Vagina (tissue), 2 donors: ENCODE measurements at regions not wholly inside any gene's neighbourhood (a gene's known extent, or its start where the extent isn't known, plus 50 kb on each side); places are given as distances from the start of the nearest gene placed in this dataset.

Experiments
- POLR2A ChIP-seq, 2 donors: fragments of 450-650 bp; IDR thresholded peaks; one replicate each; pipeline ENCODE4 v1.6.1; 2017; ENCODE audit warnings: antibody characterized with exemption in 2 of 2, mild to moderate bottlenecking in 2 of 2, moderate library complexity in 2 of 2
- POLR2AphosphoS5 ChIP-seq, 2 donors: sonication (generic); formaldehyde crosslinking; IDR thresholded peaks; one replicate each; pipeline ENCODE4 v1.9.0; 2017; ENCODE audit warnings: antibody characterized with exemption in 2 of 2, mild to moderate bottlenecking in 2 of 2, low read depth in 1 of 2; ENCODE audit not compliant: insufficient read depth in 1 of 2
- TF ChIP-seq, protein P1 (sequence below), 3 experiments: fragments of 450-650 bp in 2 of 3; fragments of 200-600 bp in 1 of 3; sonication (generic) in 1 of 3; IDR thresholded peaks; one replicate each; pipeline ENCODE4 v1.5.1; 2017 to 2019; ENCODE audit warnings: antibody characterized with exemption in 3 of 3, mild to moderate bottlenecking in 2 of 3, moderate library complexity in 2 of 3

DNA sequence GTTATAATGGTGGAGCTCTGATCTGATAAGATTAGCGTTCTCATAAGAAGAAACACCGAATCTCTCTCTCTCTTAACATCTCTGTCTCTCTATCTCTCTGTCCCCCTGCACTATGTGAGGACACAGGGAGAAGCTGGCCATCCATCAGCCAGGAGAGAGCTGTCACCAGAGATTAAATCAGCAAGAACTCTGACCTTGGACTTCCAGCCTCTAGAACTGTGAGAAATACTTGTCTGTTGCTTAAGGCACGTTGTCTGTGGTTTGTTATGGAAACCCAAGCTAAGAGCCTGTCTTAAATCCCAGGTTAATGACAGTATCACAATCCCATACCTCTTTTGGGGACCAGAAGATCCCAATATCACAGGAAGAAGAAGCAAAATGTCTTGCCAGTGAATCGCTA, 132.0 kb upstream of the AKR1E2 start:
- TF ChIP-seq POLR2A (IDR thresholded peaks at IDR 0.05) (no peak), POLR2AphosphoS5 (IDR thresholded peaks at IDR 0.05; ENCODE audit: insufficient read depth in 1 of 2, low read depth in 1 of 2) (no peak)
- TF ChIP-seq, protein P1, sequence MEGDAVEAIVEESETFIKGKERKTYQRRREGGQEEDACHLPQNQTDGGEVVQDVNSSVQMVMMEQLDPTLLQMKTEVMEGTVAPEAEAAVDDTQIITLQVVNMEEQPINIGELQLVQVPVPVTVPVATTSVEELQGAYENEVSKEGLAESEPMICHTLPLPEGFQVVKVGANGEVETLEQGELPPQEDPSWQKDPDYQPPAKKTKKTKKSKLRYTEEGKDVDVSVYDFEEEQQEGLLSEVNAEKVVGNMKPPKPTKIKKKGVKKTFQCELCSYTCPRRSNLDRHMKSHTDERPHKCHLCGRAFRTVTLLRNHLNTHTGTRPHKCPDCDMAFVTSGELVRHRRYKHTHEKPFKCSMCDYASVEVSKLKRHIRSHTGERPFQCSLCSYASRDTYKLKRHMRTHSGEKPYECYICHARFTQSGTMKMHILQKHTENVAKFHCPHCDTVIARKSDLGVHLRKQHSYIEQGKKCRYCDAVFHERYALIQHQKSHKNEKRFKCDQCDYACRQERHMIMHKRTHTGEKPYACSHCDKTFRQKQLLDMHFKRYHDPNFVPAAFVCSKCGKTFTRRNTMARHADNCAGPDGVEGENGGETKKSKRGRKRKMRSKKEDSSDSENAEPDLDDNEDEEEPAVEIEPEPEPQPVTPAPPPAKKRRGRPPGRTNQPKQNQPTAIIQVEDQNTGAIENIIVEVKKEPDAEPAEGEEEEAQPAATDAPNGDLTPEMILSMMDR (IDR thresholded peaks at IDR 0.05) = no peak
